ENCODE measurements at regions not wholly inside any gene's neighbourhood (a gene's known extent, or its start where the extent isn't known, plus 50 kb on each side); places are given as distances from the start of the nearest gene placed in this dataset.

GRCh38 chrX:133473451-133473850 lies 58.2 kb upstream of the GPC4 start:
- Histone ChIP-seq H3K4me3 (ENCODE audit: low read depth, low read length) (no peak overlapping the region), H3K36me3 (ENCODE audit: control insufficient read depth, insufficient read depth, low read length) (no peaks in the 10 kb centered on the region), H3K27me3 (ENCODE audit: control insufficient read depth, insufficient read depth, low read length) (no peaks in the 10 kb centered on the region)
- FAIRE-seq (no peak), DNase-seq (ENCODE audit: low read depth) (peak; percentile 10)
- no peak for TF ChIP-seq CTCF (IDR thresholded peaks at IDR 0.05; ENCODE audit: insufficient read depth, low read length, severe bottlenecking)

GRCh38 chrX:133468051-133468450 lies 52.8 kb upstream of the GPC4 start:
- Histone ChIP-seq H3K27me3 (ENCODE audit: control insufficient read depth, insufficient read depth, low read length) (no peaks in the 10 kb centered on the region), H3K36me3 (ENCODE audit: control insufficient read depth, insufficient read depth, low read length) (no peaks in the 10 kb centered on the region), H3K4me3 (ENCODE audit: low read depth, low read length) (no peak overlapping the region)
- FAIRE-seq: no peak
- no peak for DNase-seq (ENCODE audit: low read depth)
- TF ChIP-seq CTCF (IDR thresholded peaks at IDR 0.05; ENCODE audit: insufficient read depth, low read length, severe bottlenecking): no peak

GRCh38 chrX:133465254-133465653 lies 50.0 kb upstream of the GPC4 start:
- FAIRE-seq (no peak), DNase-seq (ENCODE audit: low read depth) (no peak)
- Histone ChIP-seq H3K36me3 (ENCODE audit: control insufficient read depth, insufficient read depth, low read length) (no peaks in the 10 kb centered on the region), H3K27me3 (ENCODE audit: control insufficient read depth, insufficient read depth, low read length) (no peaks in the 10 kb centered on the region), H3K4me3 (ENCODE audit: low read depth, low read length) (no peak overlapping the region)
- TF ChIP-seq CTCF (IDR thresholded peaks at IDR 0.05; ENCODE audit: insufficient read depth, low read length, severe bottlenecking): no peak
